GM18951 (cell line): ENCODE measurements at regions not wholly inside any gene's neighbourhood (a gene's known extent, or its start where the extent isn't known, plus 50 kb on each side); places are given as distances from the start of the nearest gene placed in this dataset.

Experiments
- POLR2A ChIP-seq: IDR thresholded peaks from 4 replicates; pipeline ENCODE4 v1.6.1; 2011; ENCODE audit warnings: mild to moderate bottlenecking; ENCODE audit not compliant: insufficient read length, insufficient read depth; ENCODE audit errors: extremely low read depth
- in situ Hi-C: fragments of 300-500 bp; cut with MboI; formaldehyde crosslinking; loops from one replicate; pipeline ENCODE4 v1.12.0; 2022; ENCODE audit warnings: low sequenced_read_pairs, mixed read lengths, inconsistent platforms; ENCODE audit not compliant: unreplicated experiment

GRCh38 chr3:162193148-162194095 is 696.8 kb downstream of the OTOL1 start:
- in situ Hi-C loops, result no loop called here
- no peak for TF ChIP-seq POLR2A

DNA sequence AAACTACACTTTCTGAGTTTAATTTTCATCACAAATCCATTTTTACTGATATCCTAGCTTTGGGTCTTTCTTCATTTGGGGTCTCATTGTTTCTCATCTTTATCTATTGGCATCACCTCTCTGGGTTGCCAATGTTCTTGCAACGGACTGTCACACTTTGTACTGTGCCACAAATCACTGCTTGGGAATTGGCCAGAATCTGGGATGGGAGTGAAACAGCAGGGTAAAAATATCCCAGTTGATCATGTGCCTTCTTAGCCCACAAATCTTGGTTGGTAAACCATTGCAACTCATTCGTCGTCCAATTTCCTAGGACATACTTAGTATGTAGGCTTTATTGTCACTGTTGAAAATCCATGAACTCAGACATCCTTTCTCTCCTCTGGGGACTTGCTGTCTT is 698.5 kb downstream of the OTOL1 start:
- in situ Hi-C loops, result no loop called here
- no peak for TF ChIP-seq POLR2A

GRCh38 chr3:162196964-162197363 is 700.4 kb downstream of the OTOL1 start:
- TF ChIP-seq POLR2A, result no peak
- in situ Hi-C loops, result no loop called here

DNA sequence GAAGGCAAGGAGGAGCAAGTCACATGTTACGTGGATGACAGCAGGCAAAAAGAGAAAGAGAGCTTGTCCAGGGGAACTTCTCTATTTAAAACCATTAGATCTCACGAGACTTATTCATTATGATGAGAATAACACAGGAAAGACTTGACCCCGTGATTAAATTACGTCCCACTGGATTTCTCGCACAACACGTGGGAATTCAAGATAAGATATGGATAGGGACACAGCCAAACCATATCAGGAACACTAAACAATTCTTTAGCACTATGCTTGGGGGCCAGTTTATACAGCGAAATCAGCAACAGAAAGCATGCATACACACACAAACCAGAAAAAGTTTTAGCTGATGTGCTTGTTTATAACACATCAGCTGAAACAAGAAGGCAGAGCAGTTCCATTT is 704.2 kb downstream of the OTOL1 start:
- TF ChIP-seq POLR2A, result no peak
- in situ Hi-C loops, result no loop called here

DNA sequence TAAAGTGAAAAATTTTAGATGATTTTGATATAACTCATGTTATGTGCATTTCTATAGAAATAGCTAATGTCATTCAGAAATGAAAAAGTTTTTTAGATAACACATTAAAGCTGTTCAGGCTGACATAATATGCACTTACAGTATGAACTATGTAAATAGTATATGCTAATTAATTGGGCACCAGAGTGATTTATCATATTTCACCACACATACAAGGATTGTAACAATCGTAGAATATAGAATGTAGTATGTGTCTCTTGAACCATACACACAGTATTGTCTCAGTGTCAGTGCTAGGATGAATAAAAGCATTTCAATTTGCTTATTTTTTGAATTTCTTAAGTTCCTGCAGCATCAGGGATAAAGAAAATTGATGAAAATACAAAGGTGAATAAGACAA is 710.0 kb downstream of the OTOL1 start:
- in situ Hi-C loops, result no loop called here

GRCh38 chr3:162211470-162211869 is 714.9 kb downstream of the OTOL1 start:
- no peak for TF ChIP-seq POLR2A
- in situ Hi-C loops, result no loop called here

More for the DNA sequence above, 710.0 kb downstream of the OTOL1 start:
- TF ChIP-seq POLR2A, result no peak

DNA sequence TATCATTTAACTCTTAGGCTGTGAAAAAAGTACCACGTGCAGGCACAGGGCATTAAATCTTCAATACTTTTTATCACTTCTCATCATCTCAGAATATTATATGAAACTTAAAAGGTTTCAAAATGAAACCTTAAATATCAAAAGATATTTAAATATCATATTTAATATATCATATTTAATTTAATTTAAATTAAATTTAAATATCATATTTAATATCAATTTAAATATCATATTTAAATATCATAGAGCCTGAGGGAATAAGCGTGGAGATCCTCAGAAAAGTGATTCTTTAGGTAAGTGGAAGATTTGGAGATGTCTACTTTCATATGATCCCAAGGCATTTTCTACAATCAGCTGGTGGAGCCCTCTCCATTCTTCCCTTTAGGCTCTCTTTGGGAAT is 716.6 kb downstream of the OTOL1 start:
- in situ Hi-C loops, result no loop called here

DNA sequence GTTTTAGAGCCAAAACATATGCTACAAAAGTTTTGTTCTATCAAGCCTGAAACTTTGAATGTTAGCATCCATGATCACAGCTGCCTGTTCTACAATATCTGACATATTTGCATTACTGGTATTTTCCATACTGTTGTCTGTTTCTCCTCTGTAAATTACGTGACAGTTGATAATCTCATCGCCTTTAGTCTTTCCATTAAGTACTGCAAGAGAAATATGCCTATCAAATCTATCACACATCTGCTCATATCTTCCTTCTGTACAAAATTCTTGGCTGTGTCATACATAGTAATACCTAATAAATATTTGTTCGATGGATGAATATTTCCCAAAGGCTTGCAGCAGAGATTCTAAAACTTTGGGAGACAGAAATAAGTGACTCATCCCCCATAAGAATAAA is 717.3 kb downstream of the OTOL1 start:
- in situ Hi-C loops, result no loop called here
- TF ChIP-seq POLR2A, result no peak

More for the DNA sequence above, 716.6 kb downstream of the OTOL1 start:
- TF ChIP-seq POLR2A, result no peak

GRCh38 chr3:162217647-162218046 is 721.0 kb downstream of the OTOL1 start:
- in situ Hi-C loops, result no loop called here
- no peak for TF ChIP-seq POLR2A

DNA sequence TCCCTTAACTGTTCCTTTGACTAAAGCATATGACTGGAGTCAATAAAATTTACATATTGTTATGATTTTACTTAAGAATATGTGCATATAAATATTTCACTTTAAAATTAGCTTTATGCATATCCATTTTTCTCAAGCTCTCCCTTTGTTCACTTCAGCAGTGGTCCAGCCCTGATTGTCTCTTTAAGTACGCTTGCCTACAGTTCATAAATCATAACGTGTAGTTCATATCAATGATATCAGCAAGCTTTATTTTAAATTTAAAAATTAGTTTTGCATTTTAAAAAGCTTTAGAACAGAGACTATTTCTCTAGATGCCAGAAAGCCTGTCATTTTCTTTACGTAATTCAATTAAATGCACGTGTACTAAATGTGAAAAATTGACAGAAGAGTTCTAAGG is 721.9 kb downstream of the OTOL1 start:
- no peak for TF ChIP-seq POLR2A
- in situ Hi-C loops, result no loop called here

- no peak for TF ChIP-seq POLR2A
- in situ Hi-C loops, result no loop called here
Observed at GRCh38 chr3:162224746-162225145, 728.1 kb downstream of the OTOL1 start.

DNA sequence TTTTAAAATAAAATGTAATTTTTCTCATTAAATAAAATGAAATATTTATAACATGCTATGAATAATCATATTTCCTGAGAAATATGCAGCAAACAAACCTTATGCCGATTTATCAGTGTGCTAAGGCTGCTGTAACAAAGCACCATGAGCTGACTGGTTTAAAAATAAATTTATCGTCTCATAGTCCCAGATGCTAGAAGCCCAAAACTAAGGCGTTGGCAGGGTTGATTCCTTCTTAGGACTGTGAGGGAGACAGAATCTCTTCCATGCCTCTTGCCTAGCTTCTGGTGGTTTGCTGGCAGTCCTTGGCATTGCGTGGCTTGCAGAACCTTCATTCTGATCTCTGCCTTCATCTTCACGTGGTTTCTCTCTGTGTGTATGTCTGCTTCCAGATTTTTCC is 740.3 kb downstream of the OTOL1 start:
- in situ Hi-C loops, result no loop called here
- TF ChIP-seq POLR2A, result no peak

- no peak for TF ChIP-seq POLR2A
- in situ Hi-C loops, result no loop called here
Observed at GRCh38 chr3:162250782-162251181, 754.2 kb downstream of the OTOL1 start.

- TF ChIP-seq POLR2A, result no peak
- in situ Hi-C loops, result no loop called here
Observed at GRCh38 chr3:162262129-162262528, 765.5 kb downstream of the OTOL1 start.
